ENCODE measurements at regions not wholly inside any gene's neighbourhood (a gene's known extent, or its start where the extent isn't known, plus 50 kb on each side); places are given as distances from the start of the nearest gene placed in this dataset.

- Histone ChIP-seq H3K9me3 (no peaks in the 10 kb centered on the region), H3K4me1 (no peaks in the 10 kb centered on the region), H3K27ac (no peak overlapping the region), H3K4me3 (no peak overlapping the region), H3K27me3 (no peaks in the 10 kb centered on the region), H3K36me3 (no peaks in the 10 kb centered on the region)
- TF ChIP-seq CTCF (IDR thresholded peaks at IDR 0.05): no peak
- DNase-seq (ENCODE audit: low spot score): no peak
These were observed 424.5 kb upstream of the SPRED2 start for GRCh38 chr2:65856928-65857327.

- DNase-seq (ENCODE audit: low spot score): no peak
- Histone ChIP-seq H3K36me3 (no peaks in the 10 kb centered on the region), H3K27ac (no peak overlapping the region), H3K4me3 (no peak overlapping the region), H3K9me3 (no peaks in the 10 kb centered on the region), H3K4me1 (no peaks in the 10 kb centered on the region), H3K27me3 (no peaks in the 10 kb centered on the region)
- no peak for TF ChIP-seq CTCF (IDR thresholded peaks at IDR 0.05)
These were observed 424.0 kb upstream of the SPRED2 start for GRCh38 chr2:65856423-65856822.

- Histone ChIP-seq H3K4me3 (no peak overlapping the region), H3K4me1 (no peaks in the 10 kb centered on the region), H3K27ac (no peak overlapping the region), H3K9me3 (no peaks in the 10 kb centered on the region), H3K36me3 (no peaks in the 10 kb centered on the region), H3K27me3 (no peaks in the 10 kb centered on the region)
- no peak for TF ChIP-seq CTCF (IDR thresholded peaks at IDR 0.05)
- no peak for DNase-seq (ENCODE audit: low spot score)
These were observed 418.3 kb upstream of the SPRED2 start for GRCh38 chr2:65850695-65851094.

GRCh38 chr2:65846989-65847678, 414.7 kb upstream of the SPRED2 start:
- Histone ChIP-seq H3K27ac (no peak overlapping the region), H3K36me3 (no peaks in the 10 kb centered on the region), H3K4me3 (no peak overlapping the region), H3K4me1 (no peaks in the 10 kb centered on the region), H3K9me3 (no peaks in the 10 kb centered on the region), H3K27me3 (no peaks in the 10 kb centered on the region)
- no peak for TF ChIP-seq CTCF (IDR thresholded peaks at IDR 0.05)
- peak; percentile 63 for DNase-seq (ENCODE audit: low spot score)

- H3K27me3 ChIP-seq: no peaks in the 10 kb centered on the region
- no peak for TF ChIP-seq CTCF (IDR thresholded peaks at IDR 0.05)
- H3K27ac ChIP-seq: no peak overlapping the region
- no peak for DNase-seq (ENCODE audit: low spot score)
- H3K9me3 ChIP-seq: no peaks in the 10 kb centered on the region
- no peaks in the 10 kb centered on the region for H3K36me3 ChIP-seq
- no peak overlapping the region for H3K4me3 ChIP-seq
- H3K4me1 ChIP-seq: no peaks in the 10 kb centered on the region
These were observed 413.2 kb upstream of the SPRED2 start for GRCh38 chr2:65845442-65846182.

Data from right atrium auricular region (tissue), 2 donors.